BLaER1 treated with 17β-estradiol and CSF1 and Interleukin-3, amounts not matched to agents 10 nM and 100 nM (cell line): ENCODE measurements at regions not wholly inside any gene's neighbourhood (a gene's known extent, or its start where the extent isn't known, plus 50 kb on each side); places are given as distances from the start of the nearest gene placed in this dataset.
"Not testable (repeated sequence)": the region's sequence is repeated elsewhere in the genome, so short reads cannot be mapped to it uniquely, and the experiment has no call there.

ENCODE experiments used
- H3K27ac ChIP-seq, 11 experiments: shearing (Covaris generic); formaldehyde crosslinking; 2 replicates each; pipeline ENCODE4 v1.8.1; 2022
- H3K27me3 ChIP-seq, 11 experiments: shearing (Covaris generic); formaldehyde crosslinking; 2 replicates each; pipeline ENCODE4 v1.8.1; 2022
- H3K36me3 ChIP-seq, 11 experiments: shearing (Covaris generic); formaldehyde crosslinking; 2 replicates each; pipeline ENCODE4 v1.8.1; 2022
- H3K4me1 ChIP-seq, 10 experiments: shearing (Covaris generic); formaldehyde crosslinking; 2 replicates each; pipeline ENCODE4 v1.8.1; 2022
- H3K4me2 ChIP-seq, 11 experiments: shearing (Covaris generic); formaldehyde crosslinking; 2 replicates each; pipeline ENCODE4 v1.8.1; 2022
- H3K4me3 ChIP-seq, 10 experiments: shearing (Covaris generic); formaldehyde crosslinking; 2 replicates each; pipeline ENCODE4 v1.8.1; 2022
- H3K9ac ChIP-seq, 11 experiments: shearing (Covaris generic); formaldehyde crosslinking; 2 replicates each; pipeline ENCODE4 v1.8.1; 2022
- H3K9me3 ChIP-seq, 11 experiments: shearing (Covaris generic); formaldehyde crosslinking; replicated peaks in 1 of 11; 2 replicates each; pipeline ENCODE4 v1.8.1; 2022
- H4K20me1 ChIP-seq, 11 experiments: shearing (Covaris generic); formaldehyde crosslinking; 2 replicates each; pipeline ENCODE4 v1.8.1; 2022
- Cebpa-rat ChIP-seq, 11 experiments: shearing (Covaris generic); IDR thresholded peaks; 2 replicates each; pipeline ENCODE4 v1.8.1; 2022

GRCh38 chr2:19106376-19106775, 252.0 kb downstream of the OSR1 start:
- H3K4me2 ChIP-seq = no peak overlapping the region
- H3K27me3 ChIP-seq = peaks cover 0 to 39% (median 0%) of the 10 kb centered on the region in 11 experiments; a peak in 4 of 22 replicates
- no peak overlapping the region for H3K9ac ChIP-seq
- H3K4me1 ChIP-seq = no peaks in the 10 kb centered on the region
- TF ChIP-seq Cebpa-rat (IDR thresholded peaks at IDR 0.05) = no peak
- no peaks in the 10 kb centered on the region for H3K36me3 ChIP-seq
- H3K9me3 ChIP-seq = peaks cover 0 to 8% (median 0%) of the 10 kb centered on the region in 11 experiments; a peak in 1 of 22 replicates
- no peak overlapping the region for H3K27ac ChIP-seq
- H4K20me1 ChIP-seq = no peaks in the 10 kb centered on the region
- H3K4me3 ChIP-seq = no peak overlapping the region

- H3K27me3 ChIP-seq = peaks cover 0 to 30% (median 0%) of the 10 kb centered on the region in 11 experiments; a peak in 4 of 22 replicates
- no peak overlapping the region for H3K4me2 ChIP-seq
- H3K9ac ChIP-seq = no peak overlapping the region
- peaks cover 0 to 3% (median under 1%) of the 10 kb centered on the region in 10 experiments; a peak in 4 of 20 replicates for H3K4me1 ChIP-seq
- H3K27ac ChIP-seq = no peak overlapping the region
- H3K4me3 ChIP-seq = no peak overlapping the region
- no peak for TF ChIP-seq Cebpa-rat (IDR thresholded peaks at IDR 0.05)
- peaks cover 0 to 8% (median 0%) of the 10 kb centered on the region in 11 experiments; a peak in 1 of 22 replicates for H3K9me3 ChIP-seq
- H4K20me1 ChIP-seq = no peaks in the 10 kb centered on the region
- H3K36me3 ChIP-seq = no peaks in the 10 kb centered on the region
These were observed 253.9 kb downstream of the OSR1 start for GRCh38 chr2:19104503-19104902.

GRCh38 chr2:19102696-19103423, 255.6 kb downstream of the OSR1 start:
- Histone ChIP-seq H3K4me1 (peaks cover 0 to 9% (median 5%) of the 10 kb centered on the region in 10 experiments; a peak in 7 of 20 replicates), H4K20me1 (no peaks in the 10 kb centered on the region), H3K27me3 (peaks cover 0 to 29% (median 0%) of the 10 kb centered on the region in 11 experiments; a peak in 4 of 22 replicates), H3K27ac (no peak overlapping the region), H3K9ac (no peak overlapping the region), H3K4me3 (no peak overlapping the region), H3K9me3 (peaks cover 0 to 8% (median 0%) of the 10 kb centered on the region in 11 experiments; a peak in 1 of 22 replicates), H3K4me2 (no peak overlapping the region), H3K36me3 (no peaks in the 10 kb centered on the region)
- TF ChIP-seq Cebpa-rat (IDR thresholded peaks at IDR 0.05) = no peak

- Histone ChIP-seq H3K9ac (no peak overlapping the region), H3K36me3 (no peaks in the 10 kb centered on the region), H3K9me3 (peaks cover 0 to 8% (median 0%) of the 10 kb centered on the region in 11 experiments; a peak in 1 of 22 replicates), H3K4me2 (no peak overlapping the region), H4K20me1 (no peaks in the 10 kb centered on the region), H3K4me3 (no peak overlapping the region), H3K4me1 (peaks cover 0 to 9% (median 5%) of the 10 kb centered on the region in 10 experiments; a peak in 7 of 20 replicates), H3K27me3 (peaks cover 0 to 24% (median 0%) of the 10 kb centered on the region in 11 experiments; a peak in 4 of 22 replicates), H3K27ac (no peak overlapping the region)
- no peak for TF ChIP-seq Cebpa-rat (IDR thresholded peaks at IDR 0.05)
These were observed 256.5 kb downstream of the OSR1 start for GRCh38 chr2:19101968-19102367.

GRCh38 chr2:19100570-19100969, 257.9 kb downstream of the OSR1 start:
- H3K4me1 ChIP-seq = peaks cover 0 to 9% (median 5%) of the 10 kb centered on the region in 10 experiments; a peak in 7 of 20 replicates
- H3K27ac ChIP-seq = no peak overlapping the region
- H3K9me3 ChIP-seq = peaks cover 0 to 6% (median 0%) of the 10 kb centered on the region in 11 experiments; a peak in 1 of 22 replicates
- no peaks in the 10 kb centered on the region for H3K36me3 ChIP-seq
- no peak overlapping the region for H3K4me2 ChIP-seq
- no peaks in the 10 kb centered on the region for H4K20me1 ChIP-seq
- H3K9ac ChIP-seq = no peak overlapping the region
- TF ChIP-seq Cebpa-rat (IDR thresholded peaks at IDR 0.05) = no peak
- no peak overlapping the region for H3K4me3 ChIP-seq
- H3K27me3 ChIP-seq = peaks cover 0 to 16% (median 0%) of the 10 kb centered on the region in 11 experiments; a peak in 4 of 22 replicates

- H4K20me1 ChIP-seq = no peaks in the 10 kb centered on the region
- peaks cover 0 to 14% (median 0%) of the 10 kb centered on the region in 11 experiments; a peak in 4 of 22 replicates for H3K27me3 ChIP-seq
- H3K4me1 ChIP-seq = peaks cover 0 to 9% (median 5%) of the 10 kb centered on the region in 10 experiments; a peak in 7 of 20 replicates
- H3K27ac ChIP-seq = no peak overlapping the region
- no peak overlapping the region for H3K4me3 ChIP-seq
- H3K4me2 ChIP-seq = no peak overlapping the region
- TF ChIP-seq Cebpa-rat (IDR thresholded peaks at IDR 0.05) = no peak
- H3K36me3 ChIP-seq = no peaks in the 10 kb centered on the region
- H3K9me3 ChIP-seq = 0 out of 22 replicates have a peak, but pooled peaks cover 0 to 6% (median 0%) of the 10 kb centered on the region in 11 experiments
- no peak overlapping the region for H3K9ac ChIP-seq
These were observed 259.2 kb downstream of the OSR1 start for GRCh38 chr2:19099181-19099580.

- Histone ChIP-seq H3K4me3 (no peak overlapping the region), H3K4me1 (peaks cover 0 to 9% (median 5%) of the 10 kb centered on the region in 10 experiments; a peak in 7 of 20 replicates), H4K20me1 (no peaks in the 10 kb centered on the region), H3K9ac (no peak overlapping the region), H3K36me3 (no peaks in the 10 kb centered on the region), H3K27ac (no peak overlapping the region), H3K27me3 (peaks cover 0 to 14% (median 0%) of the 10 kb centered on the region in 11 experiments; a peak in 4 of 22 replicates), H3K4me2 (no peak overlapping the region), H3K9me3 (0 out of 22 replicates have a peak, but pooled peaks cover 0 to 6% (median 0%) of the 10 kb centered on the region in 11 experiments)
- TF ChIP-seq Cebpa-rat (IDR thresholded peaks at IDR 0.05) = no peak
These were observed 259.8 kb downstream of the OSR1 start for GRCh38 chr2:19098467-19099160.

- not testable (repeated sequence) for H3K27me3 ChIP-seq, H3K9me3 ChIP-seq, H3K27ac ChIP-seq, H3K36me3 ChIP-seq, H3K9ac ChIP-seq, H3K4me3 ChIP-seq, H3K4me1 ChIP-seq, H4K20me1 ChIP-seq, H3K4me2 ChIP-seq
These were observed 268.9 kb downstream of the OSR1 start for GRCh38 chr2:19089476-19089875.

GRCh38 chr2:19086231-19086651, 272.2 kb downstream of the OSR1 start:
- Histone ChIP-seq H3K4me2 (no peak overlapping the region), H3K36me3 (no peaks in the 10 kb centered on the region), H3K9me3 (no peaks in the 10 kb centered on the region), H3K9ac (no peak overlapping the region), H4K20me1 (no peaks in the 10 kb centered on the region), H3K27me3 (no peaks in the 10 kb centered on the region), H3K4me1 (no peaks in the 10 kb centered on the region), H3K4me3 (no peak overlapping the region), H3K27ac (no peak overlapping the region)
- no peak for TF ChIP-seq Cebpa-rat (IDR thresholded peaks at IDR 0.05)
